ENCODE measurements at regions not wholly inside any gene's neighbourhood (a gene's known extent, or its start where the extent isn't known, plus 50 kb on each side); places are given as distances from the start of the nearest gene placed in this dataset.

- intact Hi-C loops (cut with DNase I), result loop anchor here (5.0 kb wide), 1 partner anchor 40 kb away; no protein-coding TSS in a partner anchor
- no peak for DNase-seq (ENCODE audit: missing footprints)
- ATAC-seq, result no peak
Measured at GRCh38 chr21:34302521-34302920, 61.3 kb upstream of the KCNE2 start.

- ATAC-seq (peak; percentile 21), DNase-seq (ENCODE audit: missing footprints) (no peak)
- intact Hi-C loops (cut with DNase I), result no loop called here
Measured at GRCh38 chr21:34305605-34306604, 57.9 kb upstream of the KCNE2 start.

GRCh38 chr21:34307991-34308532, 55.7 kb upstream of the KCNE2 start:
- DNase-seq (ENCODE audit: missing footprints) (no peak), ATAC-seq (no peak)
- intact Hi-C loops (cut with DNase I), result no loop called here

GRCh38 chr21:34311561-34312330, 52.1 kb upstream of the KCNE2 start:
- intact Hi-C loops (cut with DNase I), result no loop called here
- DNase-seq (ENCODE audit: missing footprints) (no peak), ATAC-seq (peak; percentile 74)

GRCh38 chr21:34313116-34313515, 50.7 kb upstream of the KCNE2 start:
- DNase-seq (ENCODE audit: missing footprints) (no peak), ATAC-seq (no peak)
- intact Hi-C loops (cut with DNase I), result no loop called here

Data from Right ventricle myocardium inferior (tissue), 1 donor.